Bone marrow (tissue), 2 donors: ENCODE measurements at regions not wholly inside any gene's neighbourhood (a gene's known extent, or its start where the extent isn't known, plus 50 kb on each side); places are given as distances from the start of the nearest gene placed in this dataset.
"Not testable (repeated sequence)": the region's sequence is repeated elsewhere in the genome, so short reads cannot be mapped to it uniquely, and the experiment has no call there.

ENCODE experiments used
- DNase-seq, 2 donors: peaks; one replicate each; lab custom pipeline; 2025; lab: John Stamatoyannopoulos, UW

DNA sequence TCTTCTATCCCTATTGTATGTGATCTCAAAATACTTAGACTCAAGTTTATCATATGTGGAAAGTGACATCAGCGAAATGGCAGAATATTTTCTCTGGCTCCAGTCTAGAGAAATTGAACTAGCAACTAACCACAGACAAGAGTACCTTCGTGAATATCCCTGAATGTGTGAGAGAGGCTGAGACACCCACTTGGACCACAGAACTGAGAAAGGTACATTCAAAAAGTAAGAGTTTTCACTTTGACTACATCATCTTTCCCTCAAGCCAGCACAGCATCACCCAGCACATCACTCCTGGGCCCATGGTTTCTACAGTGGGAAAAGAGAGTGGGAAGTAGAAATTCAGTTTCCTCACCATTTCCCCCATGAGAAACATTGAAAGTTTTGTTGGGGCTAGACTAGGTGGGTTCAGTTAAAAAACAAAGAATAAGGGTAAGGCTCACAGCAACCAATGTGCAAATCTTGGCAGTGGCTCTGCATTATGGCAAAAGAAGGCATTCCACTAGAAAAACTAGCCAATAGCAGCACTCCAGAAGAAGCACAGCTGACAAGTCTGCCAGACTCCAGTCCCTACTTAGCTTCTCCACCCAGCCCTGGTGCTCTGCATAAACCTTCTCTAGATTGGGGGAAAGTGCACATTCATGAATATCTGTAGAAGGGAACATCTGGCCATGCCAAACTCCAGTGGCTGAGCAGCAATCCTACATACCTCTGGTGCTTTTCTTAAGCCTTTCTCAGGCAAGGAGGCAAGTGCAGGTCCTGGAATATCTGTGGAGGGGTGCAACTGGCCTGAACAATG is 225.6 kb upstream of the VLDLR start:
- DNase-seq, result no peak

DNA sequence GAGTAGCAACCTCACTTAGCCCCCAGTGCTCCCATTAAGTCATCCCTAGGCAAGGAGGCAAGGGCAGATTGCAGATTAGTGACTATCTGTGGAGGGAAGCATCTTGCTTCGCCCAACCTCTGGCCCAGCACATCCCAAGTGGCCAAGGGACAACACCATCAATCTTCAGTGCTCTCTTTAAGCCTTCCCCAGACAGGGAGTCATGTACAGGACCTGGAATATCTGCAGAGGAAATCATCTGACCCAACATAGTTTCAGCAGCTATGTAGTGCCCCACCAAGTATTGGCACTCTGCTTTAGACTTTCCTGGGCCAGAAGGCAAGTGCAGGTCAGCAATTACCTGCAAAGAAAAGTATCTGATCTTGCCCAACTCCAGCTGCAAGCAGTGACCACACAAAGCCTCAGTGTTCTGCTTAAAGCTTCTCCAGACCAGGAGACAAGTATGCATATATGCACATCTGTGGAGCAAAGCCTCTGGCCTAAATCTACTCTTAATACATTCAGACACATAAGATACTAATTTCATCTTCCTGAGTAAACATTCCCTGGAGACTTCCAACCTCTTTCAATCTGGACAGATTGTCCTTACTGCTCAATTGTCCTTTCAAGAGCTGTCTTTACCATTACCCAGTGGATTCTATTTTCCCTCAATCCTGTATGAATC is 224.8 kb upstream of the VLDLR start:
- DNase-seq, result no peak

- not testable (repeated sequence) for DNase-seq
These were observed 223.7 kb upstream of the VLDLR start for GRCh38 chr9:2397875-2398274.

DNA sequence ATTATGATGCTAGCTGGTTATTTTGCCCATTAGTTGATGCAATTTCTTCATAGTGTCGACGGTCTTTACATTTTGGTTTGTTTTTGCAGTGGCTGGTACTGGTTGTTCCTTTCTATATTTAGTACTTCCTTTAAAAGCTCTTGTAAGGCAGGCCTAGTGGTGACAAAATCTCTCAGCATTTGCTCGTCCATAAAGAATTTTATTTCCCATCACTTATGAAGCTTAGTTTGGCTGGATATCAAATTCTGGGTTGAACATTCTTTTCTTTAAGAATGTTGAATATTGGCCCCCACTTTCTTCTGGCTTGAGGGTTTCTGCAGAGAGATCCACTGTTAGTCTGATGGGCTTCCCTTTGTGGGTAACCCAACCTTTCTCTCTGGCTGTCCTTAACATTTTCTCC is 219.8 kb upstream of the VLDLR start:
- DNase-seq, result not testable (repeated sequence)

- DNase-seq, result no peak
These were observed 217.9 kb upstream of the VLDLR start for GRCh38 chr9:2403701-2404100.

- no peak for DNase-seq
These were observed 215.3 kb upstream of the VLDLR start for GRCh38 chr9:2406252-2406651.

- no peak for DNase-seq
These were observed 214.1 kb upstream of the VLDLR start for GRCh38 chr9:2407450-2407849.

GRCh38 chr9:2411459-2412215 is 209.9 kb upstream of the VLDLR start:
- no peak for DNase-seq

GRCh38 chr9:2413160-2413805 is 208.3 kb upstream of the VLDLR start:
- DNase-seq, result no peak

GRCh38 chr9:2414465-2414864 is 207.1 kb upstream of the VLDLR start:
- DNase-seq, result no peak

GRCh38 chr9:2415326-2415725 is 206.3 kb upstream of the VLDLR start:
- no peak for DNase-seq

DNA sequence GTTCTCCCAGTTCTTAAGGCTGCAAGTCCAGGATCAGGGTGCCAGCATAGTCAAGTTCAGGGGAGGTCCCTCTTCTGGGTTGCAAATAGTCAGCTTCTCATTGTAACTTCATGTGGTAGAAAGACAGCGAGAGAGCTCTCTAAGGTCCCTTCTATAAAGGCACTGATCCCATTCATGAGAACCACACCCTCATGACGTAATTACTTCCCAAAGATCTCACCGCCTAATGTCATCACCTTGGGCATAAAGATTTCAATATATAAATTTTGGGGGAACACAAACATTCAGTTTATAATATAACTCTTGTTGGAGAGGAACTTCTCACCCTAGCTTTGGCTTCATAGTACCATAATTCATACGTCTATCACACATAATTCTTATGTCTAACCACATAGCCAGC is 203.9 kb upstream of the VLDLR start:
- DNase-seq, result no peak

DNA sequence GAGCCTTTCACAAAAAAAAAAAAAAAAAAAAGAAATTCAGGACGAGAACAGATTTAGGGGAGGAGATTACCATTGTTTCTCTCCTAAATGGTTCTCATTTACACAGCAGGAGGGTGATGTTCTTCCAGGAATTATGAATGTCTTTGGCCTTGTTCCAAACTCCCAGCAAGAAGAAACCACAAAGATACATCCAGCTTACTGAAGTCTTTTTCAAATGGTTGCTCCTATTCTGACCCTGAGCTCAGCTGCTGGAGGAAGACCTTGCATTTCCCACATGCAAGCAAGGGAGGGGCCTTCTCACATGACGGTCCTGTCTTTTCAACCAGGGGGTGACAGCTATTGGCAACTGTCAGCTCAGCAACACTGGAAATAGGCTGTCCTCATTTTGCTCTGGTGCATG is 203.0 kb upstream of the VLDLR start:
- DNase-seq, result no peak

GRCh38 chr9:2419347-2419746 is 202.2 kb upstream of the VLDLR start:
- DNase-seq, result no peak

DNA sequence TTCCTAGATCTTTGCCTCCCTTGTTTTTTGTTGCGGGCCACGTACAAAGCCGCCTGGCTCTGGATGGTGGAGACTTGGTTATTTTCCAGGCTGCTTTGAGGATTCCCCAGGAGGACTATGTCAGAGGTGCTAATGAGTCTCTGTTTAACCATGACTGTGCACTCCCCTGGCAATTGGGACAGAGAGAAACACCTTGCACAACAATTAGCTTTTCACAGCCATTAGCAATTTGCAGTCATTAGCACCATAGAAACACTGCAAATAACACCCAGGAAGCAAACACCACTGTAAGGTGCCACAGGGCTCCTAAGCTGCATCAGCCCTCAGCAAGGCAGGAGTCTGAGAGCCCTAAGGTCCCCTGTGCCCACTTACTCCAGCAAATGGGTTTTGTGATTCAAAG is 201.0 kb upstream of the VLDLR start:
- no peak for DNase-seq

DNA sequence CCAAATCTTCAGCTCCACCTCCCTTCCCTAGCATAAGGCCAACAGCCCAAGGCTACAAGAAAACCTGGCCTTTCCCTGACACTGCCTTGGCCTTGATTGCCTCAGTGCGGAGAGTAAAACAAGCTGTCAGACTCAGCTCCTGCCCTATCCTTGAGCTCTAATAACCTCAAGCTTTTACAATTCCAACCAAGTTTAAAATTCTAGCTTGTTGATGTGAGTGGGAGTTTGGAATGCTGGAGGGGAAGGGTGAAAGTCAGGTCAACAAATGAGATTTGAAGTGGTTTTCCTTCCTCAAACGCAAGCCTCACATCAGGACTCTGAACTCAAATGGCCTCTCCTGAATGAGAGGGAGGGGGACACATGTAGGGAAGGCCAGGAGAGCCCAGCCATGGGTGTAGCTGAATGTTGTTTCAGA is 197.0 kb upstream of the VLDLR start:
- DNase-seq, result no peak

DNA sequence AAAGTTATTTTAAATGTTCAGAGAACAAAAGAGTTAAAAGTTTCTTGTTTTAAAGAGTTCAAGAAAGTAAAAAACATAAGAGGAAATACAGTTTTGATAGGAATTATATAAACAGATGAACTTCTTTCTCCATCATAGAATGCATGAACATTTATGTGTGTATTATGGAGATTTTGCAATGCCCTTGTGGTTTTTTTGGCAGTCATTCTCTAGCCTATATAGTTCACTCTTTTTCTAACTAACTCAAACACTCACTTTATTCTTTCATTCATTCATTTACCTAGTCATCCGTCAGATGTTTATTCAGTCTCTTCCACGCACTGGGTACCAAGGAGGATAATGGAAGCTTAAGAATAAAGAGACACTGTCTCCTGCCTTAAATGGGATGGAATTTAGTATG is 195.9 kb upstream of the VLDLR start:
- DNase-seq, result no peak

- DNase-seq, result no peak
These were observed 194.3 kb upstream of the VLDLR start for GRCh38 chr9:2427120-2427891.

DNA sequence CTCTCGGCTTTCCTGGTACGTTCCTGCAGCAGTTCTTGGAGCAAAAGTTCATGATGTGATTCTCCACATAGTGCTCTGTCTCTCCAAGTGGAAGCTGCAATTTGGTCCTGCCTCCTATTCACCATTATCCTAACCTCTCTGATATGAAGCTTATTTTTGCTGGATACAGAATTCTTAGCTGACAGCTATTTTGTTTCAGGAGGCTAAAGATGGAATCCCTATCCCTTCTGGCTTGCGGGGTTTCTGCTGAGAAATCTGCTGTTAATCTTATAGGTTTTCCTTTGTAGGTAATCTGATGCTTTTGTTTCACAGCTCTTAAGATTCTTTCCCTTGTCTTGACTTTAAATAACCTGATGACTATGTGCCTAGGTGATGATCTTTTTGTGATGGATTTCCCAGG is 181.6 kb upstream of the VLDLR start:
- no peak for DNase-seq

- DNase-seq, result not testable (repeated sequence)
These were observed 177.7 kb upstream of the VLDLR start for GRCh38 chr9:2443933-2444332.

DNA sequence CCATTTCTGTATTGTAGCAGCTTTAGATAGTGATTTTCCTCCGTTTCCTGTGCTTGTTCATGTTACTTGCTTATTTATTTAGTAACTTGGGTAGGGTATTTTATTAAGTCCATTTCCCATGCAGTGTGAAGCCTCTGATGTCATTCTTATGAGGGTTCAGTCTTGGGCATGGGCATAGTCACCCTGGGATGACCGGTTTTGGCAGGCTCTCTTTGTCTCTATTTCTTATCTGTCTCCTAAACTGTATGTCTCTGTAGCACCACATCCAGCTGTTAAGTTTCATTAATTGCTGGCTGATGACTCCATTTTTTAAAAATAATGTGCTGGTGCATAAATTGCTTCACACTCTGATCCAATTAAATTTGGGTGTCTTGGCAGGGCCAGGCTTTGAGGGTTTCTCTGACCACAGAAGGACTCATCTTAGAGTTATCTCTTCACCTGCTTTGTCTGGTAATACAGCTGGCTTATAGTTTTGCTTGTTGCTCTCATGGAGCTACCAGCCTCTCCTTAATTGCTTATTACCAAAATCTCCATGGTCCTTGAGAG is 173.3 kb upstream of the VLDLR start:
- no peak for DNase-seq
